Esophagus muscularis mucosa (tissue), 4 donors: ENCODE measurements at regions not wholly inside any gene's neighbourhood (a gene's known extent, or its start where the extent isn't known, plus 50 kb on each side); places are given as distances from the start of the nearest gene placed in this dataset.

ENCODE experiments used
- DNase-seq: peaks from one replicate; pipeline ENCODE4 v3.0.0-alpha.2; 2017; ENCODE audit errors: extremely low spot score
- H3K27ac ChIP-seq, 4 donors: fragments of 200-600 bp; sonication (generic); replicated peaks in 1 of 4; 1 replicate in 3 of 4; 2 replicates in 1 of 4; pipeline ENCODE4 v1.5.1; 2016 to 2019; ENCODE audit warnings: mild to moderate bottlenecking in 1 of 4
- H3K27me3 ChIP-seq, 4 donors: fragments of 200-600 bp; sonication (generic); one replicate each; pipeline versions ENCODE4 v1.5.1 to v1.6.0; 2016 to 2019
- H3K36me3 ChIP-seq, 4 donors: fragments of 200-600 bp; sonication (generic); one replicate each; pipeline ENCODE4 v1.5.1; 2016 to 2019
- H3K4me1 ChIP-seq, 4 donors: fragments of 200-600 bp; sonication (generic); one replicate each; pipeline ENCODE4 v1.5.1; 2016 to 2019
- H3K4me3 ChIP-seq, 4 donors: fragments of 200-600 bp; sonication (generic); 1 replicate in 2 of 4; 2 replicates in 2 of 4; pipeline ENCODE4 v1.5.1; 2016 to 2019; ENCODE audit warnings: mild to moderate bottlenecking in 4 of 4, moderate library complexity in 1 of 4
- H3K9me3 ChIP-seq, 4 donors: fragments of 200-600 bp; sonication (generic); 1 replicate in 3 of 4; 2 replicates in 1 of 4; pipeline ENCODE4 v1.5.1; 2016 to 2019
- CTCF ChIP-seq, 3 experiments: fragments of 200-600 bp in 2 of 3; fragments of 450-650 bp in 1 of 3; sonication (generic) in 2 of 3; IDR thresholded peaks; one replicate each; pipeline ENCODE4 v1.5.1; 2017 to 2019; ENCODE audit warnings: antibody characterized with exemption in 3 of 3, mild to moderate bottlenecking in 2 of 3, moderate library complexity in 1 of 3
- EP300 ChIP-seq: sonication (generic); formaldehyde crosslinking; IDR thresholded peaks from one replicate; pipeline ENCODE4 v1.6.1; 2017; ENCODE audit warnings: antibody characterized with exemption
- POLR2A ChIP-seq: fragments of 450-650 bp; IDR thresholded peaks from one replicate; pipeline ENCODE4 v1.6.1; 2017; ENCODE audit warnings: antibody characterized with exemption, moderate library complexity, mild to moderate bottlenecking, low read depth
- POLR2AphosphoS5 ChIP-seq, 2 donors: sonication (generic); formaldehyde crosslinking; IDR thresholded peaks; one replicate each; pipeline ENCODE4 v1.6.1; 2017; ENCODE audit warnings: antibody characterized with exemption in 2 of 2
- WGBS: methylation state at CpG from one replicate; pipeline ENCODE4 v1.1.5; 2018; 5-methylcytosine and 5-hydroxymethylcytosine counted together
- intact Hi-C: fragments of 100-400 bp; cut with DNase I; formaldehyde crosslinking; loops from one replicate; pipeline ENCODE4 v1.15.1; 2023

GRCh38 chr14:66300886-66301285 lies 185.3 kb upstream of the CCDC196 start:
- TF ChIP-seq POLR2AphosphoS5 (IDR thresholded peaks at IDR 0.05), result no peak
- no peak for TF ChIP-seq POLR2A
- intact Hi-C loops, result no loop called here
- H3K27me3 ChIP-seq, result no peaks in the 10 kb centered on the region
- no peak overlapping the region for H3K27ac ChIP-seq
- peaks cover 0 to 10% (median 0%) of the 10 kb centered on the region in 4 donors for H3K9me3 ChIP-seq
- H3K36me3 ChIP-seq, result no peaks in the 10 kb centered on the region
- H3K4me1 ChIP-seq, result no peaks in the 10 kb centered on the region
- H3K4me3 ChIP-seq, result no peak overlapping the region
- WGBS, result 90% methylated on average over 3 of the region's 3 CpGs
- DNase-seq, result no peak

- Histone ChIP-seq H3K4me3 (no peak overlapping the region), H3K27ac (no peak overlapping the region), H3K27me3 (no peaks in the 10 kb centered on the region), H3K4me1 (peaks cover 0 to 1% (median 0%) of the 10 kb centered on the region in 4 donors), H3K9me3 (no peaks in the 10 kb centered on the region), H3K36me3 (no peaks in the 10 kb centered on the region)
- intact Hi-C loops, result no loop called here
- DNase-seq, result peak; percentile 74
- TF ChIP-seq POLR2AphosphoS5 (IDR thresholded peaks at IDR 0.05) (no peak), POLR2A (no peak), EP300 (no peak), CTCF (IDR thresholded peaks at IDR 0.05) (no peak)
Observed at GRCh38 chr14:66306101-66306500, 180.1 kb upstream of the CCDC196 start.

GRCh38 chr14:66311058-66311457 lies 175.1 kb upstream of the CCDC196 start:
- DNase-seq, result no peak
- Histone ChIP-seq H3K27ac (no peak overlapping the region), H3K4me3 (no peak overlapping the region), H3K4me1 (peaks cover 0 to 4% (median 0%) of the 10 kb centered on the region in 4 donors), H3K36me3 (no peaks in the 10 kb centered on the region), H3K27me3 (no peaks in the 10 kb centered on the region), H3K9me3 (no peaks in the 10 kb centered on the region)
- intact Hi-C loops, result no loop called here
- WGBS, result 56% methylated on average over 3 of the region's 3 CpGs
- no peak for TF ChIP-seq EP300
- no peak for TF ChIP-seq CTCF (IDR thresholded peaks at IDR 0.05)
- TF ChIP-seq POLR2AphosphoS5 (IDR thresholded peaks at IDR 0.05), result no peak
- TF ChIP-seq POLR2A, result no peak

- Histone ChIP-seq H3K27ac (no peak overlapping the region), H3K4me1 (peaks cover 0 to 4% (median 0%) of the 10 kb centered on the region in 4 donors), H3K36me3 (no peaks in the 10 kb centered on the region), H3K4me3 (no peak overlapping the region), H3K27me3 (no peaks in the 10 kb centered on the region), H3K9me3 (no peaks in the 10 kb centered on the region)
- 76% methylated on average over 5 of the region's 5 CpGs for WGBS
- intact Hi-C loops, result no loop called here
- TF ChIP-seq EP300 (no peak), CTCF (IDR thresholded peaks at IDR 0.05) (no peak), POLR2AphosphoS5 (IDR thresholded peaks at IDR 0.05) (no peak), POLR2A (no peak)
- no peak for DNase-seq
Observed at GRCh38 chr14:66311990-66312389, 174.2 kb upstream of the CCDC196 start.

- H3K9me3 ChIP-seq, result no peaks in the 10 kb centered on the region
- no peak for DNase-seq
- peaks cover 0 to 4% (median 0%) of the 10 kb centered on the region in 4 donors for H3K4me1 ChIP-seq
- WGBS, result 84% methylated on average over 3 of the region's 3 CpGs
- H3K36me3 ChIP-seq, result no peaks in the 10 kb centered on the region
- no peak overlapping the region for H3K27ac ChIP-seq
- H3K27me3 ChIP-seq, result no peaks in the 10 kb centered on the region
- TF ChIP-seq EP300, result no peak
- no peak for TF ChIP-seq POLR2A
- no peak for TF ChIP-seq POLR2AphosphoS5 (IDR thresholded peaks at IDR 0.05)
- no peak for TF ChIP-seq CTCF (IDR thresholded peaks at IDR 0.05)
- H3K4me3 ChIP-seq, result no peak overlapping the region
- intact Hi-C loops, result no loop called here
Observed at GRCh38 chr14:66312451-66312850, 173.7 kb upstream of the CCDC196 start.
